ENCODE measurements at regions not wholly inside any gene's neighbourhood (a gene's known extent, or its start where the extent isn't known, plus 50 kb on each side); places are given as distances from the start of the nearest gene placed in this dataset.

DNA sequence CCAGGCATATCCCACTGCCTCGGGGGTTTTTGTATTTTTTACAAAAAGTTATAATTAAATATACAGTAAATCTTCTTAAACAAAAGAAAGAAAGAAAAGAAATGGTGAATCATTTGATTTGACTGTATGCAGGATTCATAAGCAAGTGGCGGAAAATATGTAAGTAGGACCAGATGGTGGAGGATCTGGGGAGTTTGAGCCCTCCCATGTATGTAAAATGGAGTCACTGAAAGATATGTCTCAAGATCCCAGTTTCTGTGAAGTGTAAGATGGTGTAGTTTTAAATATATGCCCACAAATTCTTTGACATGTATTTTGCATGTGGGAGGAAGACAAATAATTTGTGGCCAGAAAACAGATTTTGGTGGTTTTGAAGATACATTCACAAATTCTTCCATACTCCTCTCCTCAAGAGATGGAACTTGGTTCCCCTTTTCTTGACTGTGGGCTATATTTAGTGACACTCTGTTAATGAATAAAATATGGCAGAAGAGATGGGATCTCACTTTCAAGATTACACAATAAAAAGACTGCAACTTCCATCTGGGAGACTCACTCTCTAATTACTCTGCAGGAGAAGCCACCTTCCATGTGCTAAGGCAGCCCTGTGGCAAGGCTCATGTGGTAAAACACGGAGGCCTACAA is 133.6 kb upstream of the S100G start:
- no peak for DNase-seq

DNA sequence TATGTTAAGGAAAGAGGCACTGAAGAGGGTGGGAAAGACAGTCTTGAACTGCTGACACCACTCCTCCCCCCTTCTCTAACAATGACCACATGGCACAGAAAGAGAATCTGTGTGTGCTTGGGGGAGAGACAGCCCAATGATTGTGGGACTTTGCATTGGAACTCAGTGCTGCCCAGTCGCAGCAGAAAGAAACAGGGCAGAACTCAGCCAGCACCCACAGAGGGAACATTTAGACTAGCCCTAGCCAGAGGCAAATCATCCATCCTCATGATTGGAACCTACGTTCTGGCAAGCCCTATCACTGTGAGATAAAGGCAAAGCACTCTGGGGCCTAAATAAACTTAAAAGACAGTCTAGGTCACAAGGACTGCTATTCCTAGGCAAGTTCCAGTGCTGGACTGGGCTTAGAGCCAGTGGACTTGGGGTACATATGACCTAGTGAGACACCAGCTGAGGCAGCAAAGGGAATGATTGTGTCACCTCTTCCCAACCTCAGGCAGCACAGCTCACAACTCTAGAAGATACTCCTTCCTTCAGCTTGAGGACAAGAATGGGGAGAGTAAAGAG is 132.8 kb upstream of the S100G start:
- no peak for DNase-seq

DNA sequence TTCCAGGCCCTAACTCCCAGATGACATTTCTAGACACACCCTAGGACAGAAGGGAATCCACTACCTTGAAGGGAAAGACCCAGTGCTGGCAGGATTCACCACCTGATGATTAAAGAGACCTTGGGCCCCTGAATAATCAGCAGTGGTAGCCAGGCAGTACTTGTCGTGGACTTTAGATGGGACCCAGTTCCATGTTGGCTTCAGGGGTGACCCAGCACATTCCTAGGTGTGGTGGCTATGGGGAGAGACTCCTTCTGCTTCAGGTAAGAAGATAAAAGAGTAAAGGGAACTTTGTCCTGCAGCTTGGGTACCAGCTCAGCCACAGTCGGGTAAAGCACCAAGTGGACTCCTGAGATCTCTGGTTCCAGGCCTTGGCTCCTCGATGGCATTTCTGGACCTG is 131.8 kb upstream of the S100G start:
- no peak for DNase-seq

DNA sequence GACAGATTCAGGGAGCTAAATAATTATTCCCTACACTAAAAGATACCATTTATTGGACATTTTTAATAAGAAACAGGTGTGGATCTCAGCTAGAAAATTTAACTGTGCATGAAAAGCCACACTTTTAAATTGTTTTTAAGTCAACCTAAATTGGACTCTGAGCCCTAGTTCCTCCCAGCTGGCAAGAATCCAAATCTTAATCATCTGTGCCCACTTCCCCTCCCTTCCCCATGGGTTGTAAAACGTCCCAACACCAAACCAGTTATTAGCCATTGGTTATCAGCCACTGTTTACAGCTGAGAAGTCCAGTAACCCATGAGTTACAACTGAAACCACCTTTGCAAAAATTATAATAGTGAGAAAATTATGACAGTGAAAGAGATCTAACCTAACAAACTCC is 125.6 kb upstream of the S100G start:
- no peak for DNase-seq

- no peak for DNase-seq
These were observed 124.0 kb upstream of the S100G start for GRCh38 chrX:16526003-16526402.

DNA sequence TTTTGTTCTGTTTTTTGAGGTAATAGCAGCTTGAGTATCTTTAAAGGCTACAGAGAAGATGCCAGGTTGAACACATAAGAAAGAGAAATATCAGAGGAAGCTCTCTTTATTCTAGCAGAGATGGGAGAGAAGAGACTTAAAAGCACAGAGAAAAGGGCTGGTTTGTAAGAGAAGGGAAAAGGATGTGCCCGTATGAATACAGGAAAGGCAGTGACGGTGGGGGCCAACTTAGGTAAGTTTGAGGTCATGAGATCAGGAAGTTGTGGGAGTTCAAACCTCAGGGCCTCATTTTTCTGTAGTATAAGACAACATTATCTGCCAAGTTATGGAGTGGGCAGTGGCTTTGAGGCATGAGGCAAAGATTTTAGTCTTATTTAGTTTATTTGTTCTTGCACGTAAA is 121.3 kb upstream of the S100G start:
- DNase-seq, result no peak

Data from femur (tissue), 1 donor.